Kidney (tissue), 10 donors: ENCODE measurements at regions not wholly inside any gene's neighbourhood (a gene's known extent, or its start where the extent isn't known, plus 50 kb on each side); places are given as distances from the start of the nearest gene placed in this dataset.
"Not testable (repeated sequence)": the region's sequence is repeated elsewhere in the genome, so short reads cannot be mapped to it uniquely, and the experiment has no call there.

Experiments used
- DNase-seq, 5 donors: peaks; one replicate each; pipeline ENCODE4 v3.0.0-alpha.2; 2013 to 2020
- FAIRE-seq: peaks from 2 replicates; lab custom pipeline; 2012; peaks lifted over from hg19 to GRCh38; lab: Jason Lieb, UNC
- H3K27ac ChIP-seq, 2 donors: one replicate each; pipeline ENCODE4 v1.7.0; 2013; ENCODE audit warnings: low read depth in 2 of 2, low read length in 2 of 2, inconsistent platforms in 1 of 2
- H3K27me3 ChIP-seq: one replicate; pipeline ENCODE4 v1.7.1; 2013; ENCODE audit warnings: low read length, inconsistent platforms; ENCODE audit not compliant: control insufficient read depth, insufficient read depth
- H3K36me3 ChIP-seq, 3 donors: one replicate each; pipeline versions ENCODE4 v1.7.0 to v1.7.1; 2013; ENCODE audit warnings: low read length in 3 of 3, control low read depth in 1 of 3, inconsistent platforms in 1 of 3; ENCODE audit not compliant: insufficient read depth in 3 of 3, control insufficient read depth in 2 of 3
- H3K4me1 ChIP-seq, 3 donors: one replicate each; pipeline versions ENCODE4 v1.7.0 to v1.7.1; 2013; ENCODE audit warnings: low read length in 3 of 3, inconsistent platforms in 1 of 3, low read depth in 1 of 3; ENCODE audit not compliant: control insufficient read depth in 2 of 3, insufficient read depth in 2 of 3
- H3K4me3 ChIP-seq, 3 donors: one replicate each; pipeline versions ENCODE4 v1.7.0 to v1.8.1; 2013; ENCODE audit warnings: low read length in 3 of 3, control low read depth in 1 of 3, inconsistent platforms in 1 of 3
- H3K9ac ChIP-seq, 3 donors: one replicate each; pipeline versions ENCODE4 v1.7.0 to v1.7.1; 2013; ENCODE audit warnings: low read length in 3 of 3, control low read depth in 1 of 3, inconsistent platforms in 1 of 3
- H3K9me3 ChIP-seq, 3 donors: one replicate each; pipeline versions ENCODE4 v1.7.0 to v1.7.1; 2013; ENCODE audit warnings: low read length in 3 of 3, control low read depth in 1 of 3, inconsistent platforms in 1 of 3; ENCODE audit not compliant: control insufficient read depth in 2 of 3, insufficient read depth in 1 of 3
- intact Hi-C: fragments of 100-400 bp; cut with DNase I; formaldehyde crosslinking; loops from one replicate; pipeline ENCODE4 v1.11.1; 2022
- donor health status: control.
- donor health status: control.
- donor health status: DM: yes; HTN: yes; CAD: no.
- donor health status: Normal renal cell carcinoma (clear cell type).

DNA sequence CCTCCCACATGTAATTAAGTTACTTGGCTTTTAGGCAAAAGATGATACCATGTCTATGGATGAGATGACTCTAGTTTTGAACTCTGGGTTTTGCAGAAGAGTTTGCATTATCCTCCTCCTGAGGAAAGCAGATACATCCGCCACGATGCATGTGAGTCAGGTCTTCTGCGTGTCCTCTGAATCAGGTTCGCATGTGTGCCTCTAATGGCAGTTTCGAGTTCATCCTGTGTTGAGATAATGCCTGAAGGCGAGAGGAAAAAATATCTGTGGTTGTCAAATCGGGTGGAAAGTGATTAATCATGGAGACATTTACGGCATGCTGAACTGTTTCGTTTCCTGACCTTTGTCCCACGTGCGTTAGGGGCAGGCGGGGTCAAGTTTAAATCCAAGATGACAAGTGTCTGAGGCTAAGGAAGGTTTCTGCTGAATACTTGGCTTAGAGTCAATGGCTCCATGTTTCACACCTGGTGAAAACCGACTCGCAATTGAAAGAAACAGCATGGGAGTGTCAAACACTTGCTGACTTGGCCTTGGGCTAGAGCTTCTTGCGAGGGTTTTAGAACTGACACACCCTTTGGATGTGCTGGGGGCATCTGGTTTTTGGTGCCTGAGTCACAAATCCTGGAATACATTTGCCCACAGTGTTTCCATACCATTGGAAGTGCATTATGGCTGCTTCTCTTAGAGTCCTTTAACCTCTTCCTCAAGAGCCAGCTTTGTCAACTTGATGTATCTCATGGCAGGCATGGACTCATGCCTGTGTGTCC, 216.1 kb upstream of the PLGLB1 start:
- DNase-seq, intact Hi-C loops, H3K27me3 ChIP-seq, H3K4me3 ChIP-seq, FAIRE-seq, H3K4me1 ChIP-seq, H3K27ac ChIP-seq, H3K9ac ChIP-seq, H3K36me3 ChIP-seq, H3K9me3 ChIP-seq: not testable (repeated sequence)

DNA sequence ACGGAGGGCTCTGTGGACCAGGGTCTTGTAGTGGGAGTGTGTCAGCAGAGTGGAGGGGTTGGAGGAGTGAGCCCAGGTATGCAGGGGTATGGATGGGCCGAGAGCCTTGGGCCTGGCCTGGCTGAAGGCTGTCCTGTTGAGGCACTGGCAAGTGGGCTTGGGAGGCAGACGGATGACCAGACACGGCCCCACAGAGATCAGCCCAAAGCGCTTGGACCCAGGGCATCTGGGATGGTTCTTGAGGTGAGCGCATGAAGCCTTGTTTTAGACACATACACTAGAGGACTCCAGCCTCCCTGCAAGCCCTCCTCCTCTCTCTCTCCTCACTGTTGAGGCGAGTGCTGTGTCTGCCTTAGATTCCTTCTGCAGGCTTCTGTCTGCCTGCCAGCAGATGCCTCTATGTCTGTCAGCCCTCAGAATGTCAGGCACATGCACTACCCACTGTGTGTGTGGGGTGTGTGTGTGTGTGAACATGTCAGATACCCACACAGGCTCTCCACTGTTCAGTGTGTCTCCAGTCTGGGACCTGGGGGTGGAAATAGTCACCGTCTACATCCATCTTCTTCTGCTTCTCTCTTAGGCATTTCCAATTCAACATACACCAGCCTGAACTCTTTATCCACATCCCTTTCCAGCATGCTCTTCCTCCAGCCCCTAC, 218.0 kb upstream of the PLGLB1 start:
- H3K36me3 ChIP-seq, H3K27ac ChIP-seq, FAIRE-seq, H3K9ac ChIP-seq, H3K9me3 ChIP-seq, H3K4me3 ChIP-seq, intact Hi-C loops, DNase-seq, H3K4me1 ChIP-seq, H3K27me3 ChIP-seq: not testable (repeated sequence)

DNA sequence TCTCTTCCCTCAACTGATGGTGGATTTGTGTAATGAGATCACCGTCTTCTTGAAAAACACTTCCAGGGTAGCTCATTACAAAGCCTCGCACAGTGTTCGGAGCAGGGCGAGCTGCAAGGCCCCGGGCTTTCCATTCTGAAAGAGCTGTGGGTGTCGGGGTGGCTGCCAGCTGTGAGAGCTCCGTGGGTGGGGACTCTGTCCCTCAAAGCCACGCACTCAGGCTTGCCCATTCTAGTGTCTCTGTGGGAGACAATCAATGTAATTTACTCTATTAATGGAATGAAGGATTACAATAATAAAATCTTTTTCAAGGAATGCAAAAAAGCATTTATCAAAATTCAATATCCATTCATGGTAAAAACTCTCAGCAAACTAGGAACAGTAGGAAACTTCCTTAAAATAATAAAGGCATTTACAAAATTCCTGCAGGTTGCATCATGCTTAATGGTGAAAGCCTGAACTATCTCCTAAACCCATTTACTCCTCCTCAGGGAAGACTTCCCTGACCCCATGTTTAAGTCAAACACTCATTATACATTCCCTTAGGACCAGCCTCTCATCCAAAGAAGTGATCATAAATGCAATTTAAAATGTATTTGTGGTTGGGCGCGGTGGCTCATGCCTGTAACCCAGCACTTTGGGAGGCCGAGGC, 224.5 kb upstream of the PLGLB1 start:
- FAIRE-seq, H3K9me3 ChIP-seq, H3K9ac ChIP-seq, intact Hi-C loops, H3K27ac ChIP-seq, H3K27me3 ChIP-seq, H3K36me3 ChIP-seq, H3K4me3 ChIP-seq, DNase-seq, H3K4me1 ChIP-seq: not testable (repeated sequence)

DNA sequence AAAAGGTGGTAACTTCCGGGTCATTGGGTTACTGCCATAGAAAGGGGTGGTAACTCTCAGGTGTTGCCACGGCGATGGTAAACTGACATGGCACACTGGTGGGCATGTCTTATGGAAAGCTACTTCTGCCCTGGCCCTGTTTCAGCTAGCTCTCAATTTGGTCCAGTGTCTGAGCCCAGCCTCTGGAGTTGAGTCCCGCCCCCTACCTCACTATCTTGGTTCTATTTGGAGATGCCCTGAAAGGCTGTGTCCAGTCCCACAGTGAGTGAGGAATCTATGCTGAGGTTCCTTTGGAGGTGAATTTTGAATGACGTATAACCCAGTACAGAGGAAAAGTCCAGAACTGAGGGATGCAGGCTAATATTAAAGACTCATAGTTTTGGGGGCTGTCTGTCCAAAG, 230.4 kb upstream of the PLGLB1 start:
- H3K36me3 ChIP-seq, FAIRE-seq, H3K9ac ChIP-seq, H3K4me1 ChIP-seq, H3K4me3 ChIP-seq, DNase-seq, H3K9me3 ChIP-seq, H3K27me3 ChIP-seq, intact Hi-C loops, H3K27ac ChIP-seq: not testable (repeated sequence)

DNA sequence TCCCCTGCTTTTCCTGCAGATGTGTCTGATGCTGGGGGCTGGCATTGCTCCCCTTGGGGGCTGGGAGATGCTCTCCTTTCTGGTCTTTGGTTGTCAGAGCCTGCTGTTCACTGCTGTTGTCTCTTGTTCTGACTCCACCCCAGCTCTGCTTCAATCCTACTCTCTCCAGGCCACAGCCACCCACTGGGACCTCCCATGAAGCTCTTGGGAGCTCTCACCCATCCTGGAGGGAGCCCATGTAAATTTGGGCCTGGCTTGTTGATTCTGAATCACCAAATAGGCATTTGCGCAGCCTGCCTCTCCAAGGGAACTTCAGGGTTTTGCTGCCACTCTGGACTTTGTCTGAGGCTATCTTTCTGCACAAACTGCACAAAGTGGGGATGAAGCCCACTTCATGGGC, 232.9 kb upstream of the PLGLB1 start:
- H3K9me3 ChIP-seq, H3K27me3 ChIP-seq, H3K4me1 ChIP-seq, H3K4me3 ChIP-seq, DNase-seq, FAIRE-seq, H3K36me3 ChIP-seq, H3K27ac ChIP-seq, intact Hi-C loops, H3K9ac ChIP-seq: not testable (repeated sequence)

DNA sequence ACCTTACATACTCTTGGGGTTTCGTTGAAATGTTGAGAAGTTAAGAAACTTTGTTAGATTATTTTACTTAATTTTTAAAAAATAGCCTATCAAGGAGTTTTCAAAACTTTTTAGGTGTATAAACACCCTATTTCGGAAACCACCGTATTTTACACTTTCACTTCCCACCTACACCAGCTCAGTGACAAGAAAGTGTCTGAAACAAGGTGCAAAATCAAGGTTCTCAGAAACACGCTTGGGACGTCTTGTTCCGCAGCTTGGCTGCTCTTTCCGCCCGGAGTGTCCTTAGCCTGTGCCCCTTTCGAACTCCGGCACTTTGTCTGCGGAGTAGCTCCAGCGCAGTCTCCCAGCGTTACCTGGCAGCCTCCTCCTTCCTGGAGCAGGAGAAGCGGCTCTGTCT, 233.8 kb upstream of the PLGLB1 start:
- H3K4me3 ChIP-seq, H3K9me3 ChIP-seq, intact Hi-C loops, FAIRE-seq, DNase-seq, H3K27me3 ChIP-seq, H3K4me1 ChIP-seq, H3K27ac ChIP-seq, H3K9ac ChIP-seq, H3K36me3 ChIP-seq: not testable (repeated sequence)

DNA sequence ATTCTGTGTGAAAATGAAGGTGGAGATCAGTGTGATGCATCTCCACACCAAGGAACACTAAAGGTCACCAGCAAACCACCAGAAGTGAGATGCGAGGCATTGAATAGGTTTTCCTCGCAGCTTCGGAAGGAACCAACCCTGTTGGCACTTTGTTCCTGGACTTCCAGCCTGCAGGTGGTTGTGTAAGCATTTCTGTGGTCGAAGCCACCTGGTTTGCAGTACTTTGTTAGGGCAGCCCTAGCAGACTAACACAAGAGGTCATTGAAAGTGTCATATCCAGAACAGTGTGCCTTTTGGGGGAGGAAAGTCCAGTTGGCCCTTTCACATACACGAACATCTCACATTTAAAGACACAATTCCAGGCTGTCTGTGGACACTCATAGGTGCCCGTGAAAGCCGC, 237.2 kb upstream of the PLGLB1 start:
- H3K4me3 ChIP-seq, H3K27ac ChIP-seq, H3K27me3 ChIP-seq, intact Hi-C loops, DNase-seq, H3K4me1 ChIP-seq, H3K36me3 ChIP-seq, FAIRE-seq, H3K9ac ChIP-seq, H3K9me3 ChIP-seq: not testable (repeated sequence)

DNA sequence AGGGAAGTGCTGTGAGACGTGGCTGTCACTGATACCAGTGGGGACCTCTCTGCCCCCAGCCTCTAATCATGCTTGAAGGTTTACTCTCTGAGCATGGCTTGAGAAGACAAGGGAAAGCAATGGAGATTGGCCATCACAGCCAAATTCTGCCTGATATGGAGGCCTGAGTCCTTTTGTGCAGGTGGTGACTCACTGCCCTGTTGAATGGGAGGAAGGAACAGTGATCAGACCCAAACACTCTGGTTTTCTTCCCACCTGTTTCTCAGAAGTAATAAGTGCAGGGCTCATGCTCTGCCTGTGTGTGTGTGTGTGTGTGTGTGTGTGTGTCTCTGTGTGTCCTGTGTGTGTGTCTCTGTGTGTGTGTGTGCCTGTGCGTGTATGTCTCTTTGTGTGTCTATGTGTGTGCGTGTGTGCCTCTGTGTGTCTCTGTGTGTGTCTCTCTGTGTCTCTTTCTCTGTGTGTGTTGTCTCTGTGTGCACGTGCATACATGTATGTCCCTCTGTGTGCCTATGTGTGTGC, 240.6 kb upstream of the PLGLB1 start:
- H3K9ac ChIP-seq, H3K9me3 ChIP-seq, DNase-seq, H3K36me3 ChIP-seq, H3K27me3 ChIP-seq, FAIRE-seq, H3K27ac ChIP-seq, H3K4me1 ChIP-seq, intact Hi-C loops, H3K4me3 ChIP-seq: not testable (repeated sequence)
